ENCODE measurements at regions not wholly inside any gene's neighbourhood (a gene's known extent, or its start where the extent isn't known, plus 50 kb on each side); places are given as distances from the start of the nearest gene placed in this dataset.

DNA sequence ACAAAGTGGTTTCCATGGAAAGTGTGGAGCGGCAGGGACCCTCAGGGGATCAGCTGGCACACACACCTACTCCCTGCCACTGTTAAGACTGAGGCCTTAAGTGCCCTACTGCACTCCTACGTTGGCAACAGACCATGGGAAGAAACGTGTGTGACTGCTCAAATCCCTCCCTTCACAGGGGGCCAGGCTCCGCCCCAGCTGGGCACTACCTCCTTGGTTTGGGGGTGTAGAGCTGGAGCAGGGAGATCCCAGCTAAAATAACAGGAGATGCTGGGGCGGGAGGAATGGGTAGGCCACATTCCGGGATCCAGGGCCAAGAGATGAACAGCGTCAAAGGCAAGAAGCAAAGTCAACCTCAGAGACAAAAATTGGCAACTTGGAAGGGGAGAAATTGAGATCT is 231.0 kb downstream of the EN1 start:
- H3K36me3 Mint-ChIP-seq (ENCODE audit: unreplicated experiment) = no peaks in the 10 kb centered on the region
- peaks cover 3% of the 10 kb centered on the region for H3K27me3 Mint-ChIP-seq (ENCODE audit: unreplicated experiment)
- H3K4me1 Mint-ChIP-seq (ENCODE audit: low read depth, unreplicated experiment) = peaks cover 12% of the 10 kb centered on the region
- H3K9me3 Mint-ChIP-seq (ENCODE audit: unreplicated experiment) = peaks cover 2% of the 10 kb centered on the region
- no peak overlapping the region for H3K4me3 Mint-ChIP-seq (ENCODE audit: unreplicated experiment)
- no peak for DNase-seq
- no peak overlapping the region for H3K27ac Mint-ChIP-seq (ENCODE audit: unreplicated experiment)
- TF ChIP-seq, protein P1, sequence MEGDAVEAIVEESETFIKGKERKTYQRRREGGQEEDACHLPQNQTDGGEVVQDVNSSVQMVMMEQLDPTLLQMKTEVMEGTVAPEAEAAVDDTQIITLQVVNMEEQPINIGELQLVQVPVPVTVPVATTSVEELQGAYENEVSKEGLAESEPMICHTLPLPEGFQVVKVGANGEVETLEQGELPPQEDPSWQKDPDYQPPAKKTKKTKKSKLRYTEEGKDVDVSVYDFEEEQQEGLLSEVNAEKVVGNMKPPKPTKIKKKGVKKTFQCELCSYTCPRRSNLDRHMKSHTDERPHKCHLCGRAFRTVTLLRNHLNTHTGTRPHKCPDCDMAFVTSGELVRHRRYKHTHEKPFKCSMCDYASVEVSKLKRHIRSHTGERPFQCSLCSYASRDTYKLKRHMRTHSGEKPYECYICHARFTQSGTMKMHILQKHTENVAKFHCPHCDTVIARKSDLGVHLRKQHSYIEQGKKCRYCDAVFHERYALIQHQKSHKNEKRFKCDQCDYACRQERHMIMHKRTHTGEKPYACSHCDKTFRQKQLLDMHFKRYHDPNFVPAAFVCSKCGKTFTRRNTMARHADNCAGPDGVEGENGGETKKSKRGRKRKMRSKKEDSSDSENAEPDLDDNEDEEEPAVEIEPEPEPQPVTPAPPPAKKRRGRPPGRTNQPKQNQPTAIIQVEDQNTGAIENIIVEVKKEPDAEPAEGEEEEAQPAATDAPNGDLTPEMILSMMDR (IDR thresholded peaks at IDR 0.05; ENCODE audit: partially characterized antibody, unreplicated experiment) = no peak

DNA sequence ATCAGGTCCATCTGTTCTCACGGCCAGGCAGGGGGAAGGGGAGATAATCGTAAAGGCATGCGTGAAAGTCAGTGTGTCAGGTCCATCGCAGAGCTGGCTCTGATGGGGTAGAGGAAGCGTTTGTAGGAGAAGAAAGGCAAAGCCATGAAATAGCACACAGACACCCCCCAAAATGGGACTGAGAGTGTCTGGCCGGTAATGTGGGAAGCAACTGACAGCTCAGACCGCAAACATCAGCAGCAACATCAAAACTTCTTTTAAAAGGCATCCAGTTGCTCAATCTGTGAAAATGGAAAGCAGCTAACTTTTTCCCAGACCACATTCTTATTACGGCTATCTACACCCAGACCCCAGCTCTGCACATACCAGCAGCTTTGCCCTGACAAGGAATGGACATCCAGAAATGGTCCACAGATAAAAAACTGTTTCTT is 232.6 kb downstream of the EN1 start:
- H3K9me3 Mint-ChIP-seq (ENCODE audit: unreplicated experiment) = peaks cover 4% of the 10 kb centered on the region
- peaks cover 3% of the 10 kb centered on the region for H3K27me3 Mint-ChIP-seq (ENCODE audit: unreplicated experiment)
- H3K27ac Mint-ChIP-seq (ENCODE audit: unreplicated experiment) = no peak overlapping the region
- H3K36me3 Mint-ChIP-seq (ENCODE audit: unreplicated experiment) = no peaks in the 10 kb centered on the region
- H3K4me1 Mint-ChIP-seq (ENCODE audit: low read depth, unreplicated experiment) = peaks cover 15% of the 10 kb centered on the region
- no peak overlapping the region for H3K4me3 Mint-ChIP-seq (ENCODE audit: unreplicated experiment)
- DNase-seq = no peak
- TF ChIP-seq, protein P1 (IDR thresholded peaks at IDR 0.05; ENCODE audit: partially characterized antibody, unreplicated experiment) = no peak

DNA sequence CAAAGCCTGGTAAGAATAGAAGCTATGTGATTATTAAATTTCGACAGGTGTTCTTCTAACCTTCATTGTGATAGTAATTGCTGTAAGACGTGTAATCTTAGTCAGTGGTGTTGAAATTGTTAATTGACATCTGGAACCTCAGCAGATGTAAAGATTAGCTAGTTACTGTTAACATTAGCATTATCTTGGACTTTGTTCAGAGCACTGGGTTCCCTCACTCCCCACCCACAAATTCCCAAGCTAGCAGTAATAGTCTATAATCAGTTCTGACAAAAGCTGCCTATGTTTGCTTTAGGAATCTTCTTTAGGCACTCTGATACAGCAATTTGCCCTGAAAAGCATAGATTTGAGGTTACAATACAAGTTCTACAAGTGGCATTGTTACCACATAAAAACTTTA is 233.7 kb downstream of the EN1 start:
- no peaks in the 10 kb centered on the region for H3K36me3 Mint-ChIP-seq (ENCODE audit: unreplicated experiment)
- H3K27me3 Mint-ChIP-seq (ENCODE audit: unreplicated experiment) = peaks cover 3% of the 10 kb centered on the region
- no peak overlapping the region for H3K27ac Mint-ChIP-seq (ENCODE audit: unreplicated experiment)
- H3K9me3 Mint-ChIP-seq (ENCODE audit: unreplicated experiment) = peaks cover 4% of the 10 kb centered on the region
- H3K4me1 Mint-ChIP-seq (ENCODE audit: low read depth, unreplicated experiment) = peaks cover 15% of the 10 kb centered on the region
- TF ChIP-seq, protein P1 (IDR thresholded peaks at IDR 0.05; ENCODE audit: partially characterized antibody, unreplicated experiment) = no peak
- no peak for DNase-seq
- no peak overlapping the region for H3K4me3 Mint-ChIP-seq (ENCODE audit: unreplicated experiment)

DNA sequence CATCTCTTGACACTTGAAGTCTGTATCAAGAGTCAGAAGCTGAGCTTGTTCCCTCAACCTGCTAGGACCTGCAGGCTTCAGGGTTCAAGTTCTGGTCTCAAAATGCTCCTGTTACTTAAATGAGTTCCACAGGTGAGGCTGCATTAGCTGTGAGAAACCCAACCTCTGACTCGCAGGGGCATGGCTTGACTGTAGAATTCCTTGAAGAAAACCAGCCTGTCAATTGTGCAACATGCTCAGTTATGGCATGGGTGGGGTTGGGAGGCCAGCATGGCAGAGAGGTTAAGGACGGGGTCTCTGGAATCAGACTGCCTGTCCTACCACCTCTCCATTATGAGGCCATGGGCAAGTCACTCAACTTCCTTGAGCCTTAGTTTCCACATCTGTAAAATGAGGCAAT is 235.8 kb downstream of the EN1 start:
- no peak overlapping the region for H3K4me3 Mint-ChIP-seq (ENCODE audit: unreplicated experiment)
- TF ChIP-seq, protein P1 (IDR thresholded peaks at IDR 0.05; ENCODE audit: partially characterized antibody, unreplicated experiment) = no peak
- H3K27ac Mint-ChIP-seq (ENCODE audit: unreplicated experiment) = no peak overlapping the region
- H3K36me3 Mint-ChIP-seq (ENCODE audit: unreplicated experiment) = no peaks in the 10 kb centered on the region
- no peak for DNase-seq
- peaks cover 20% of the 10 kb centered on the region for H3K4me1 Mint-ChIP-seq (ENCODE audit: low read depth, unreplicated experiment)
- H3K27me3 Mint-ChIP-seq (ENCODE audit: unreplicated experiment) = peaks cover 3% of the 10 kb centered on the region
- H3K9me3 Mint-ChIP-seq (ENCODE audit: unreplicated experiment) = peaks cover 4% of the 10 kb centered on the region

DNA sequence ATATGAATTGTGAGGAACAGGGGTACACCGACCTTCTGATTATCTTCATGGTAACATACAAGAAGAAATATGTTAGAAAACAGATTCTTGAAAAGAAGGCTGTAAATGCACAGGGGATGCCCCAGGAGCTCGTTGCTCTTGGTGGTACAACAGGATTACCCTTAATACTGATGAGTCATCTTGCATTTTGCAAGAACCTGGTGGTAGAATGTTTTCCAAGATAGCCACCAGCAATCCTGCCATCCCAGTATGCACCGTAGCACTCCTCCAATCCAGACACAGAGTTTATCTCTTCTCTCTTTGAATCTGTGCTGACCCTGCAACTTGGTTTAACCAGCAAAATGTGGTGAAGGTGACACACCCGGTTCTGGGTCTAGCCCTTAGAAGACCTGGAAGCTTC is 238.3 kb downstream of the EN1 start:
- no peak for DNase-seq
- H3K27me3 Mint-ChIP-seq (ENCODE audit: unreplicated experiment) = peaks cover 2% of the 10 kb centered on the region
- no peaks in the 10 kb centered on the region for H3K36me3 Mint-ChIP-seq (ENCODE audit: unreplicated experiment)
- no peak overlapping the region for H3K27ac Mint-ChIP-seq (ENCODE audit: unreplicated experiment)
- H3K4me1 Mint-ChIP-seq (ENCODE audit: low read depth, unreplicated experiment) = peaks cover 14% of the 10 kb centered on the region
- no peak overlapping the region for H3K4me3 Mint-ChIP-seq (ENCODE audit: unreplicated experiment)
- H3K9me3 Mint-ChIP-seq (ENCODE audit: unreplicated experiment) = peaks cover 4% of the 10 kb centered on the region
- TF ChIP-seq, protein P1 (IDR thresholded peaks at IDR 0.05; ENCODE audit: partially characterized antibody, unreplicated experiment) = no peak
